Mucosa of descending colon (tissue), 3 donors: ENCODE measurements at regions not wholly inside any gene's neighbourhood (a gene's known extent, or its start where the extent isn't known, plus 50 kb on each side); places are given as distances from the start of the nearest gene placed in this dataset.

ENCODE experiments used
- ATAC-seq: fragments of 200-7000 bp; cut with Tn5 transposase; one replicate; pipeline ENCODE4 v1.9.1; 2020; ENCODE audit warnings: mild to moderate bottlenecking, moderate library complexity
- DNase-seq, 3 donors: peaks; one replicate each; pipeline ENCODE4 v3.0.0-alpha.2; 2020
- H3K36me3 ChIP-seq: fragments of 200-600 bp; one replicate; pipeline ENCODE4 v1.8.0; 2021; ENCODE audit warnings: low read depth, mild to moderate bottlenecking
- H3K4me1 ChIP-seq: fragments of 200-600 bp; one replicate; pipeline ENCODE4 v1.8.0; 2021; ENCODE audit warnings: low read depth, mild to moderate bottlenecking
- H3K4me3 ChIP-seq: fragments of 200-600 bp; one replicate; pipeline ENCODE4 v1.8.0; 2021; ENCODE audit warnings: mild to moderate bottlenecking
- H3K9me3 ChIP-seq: fragments of 200-600 bp; one replicate; pipeline ENCODE4 v1.8.0; 2021; ENCODE audit warnings: mild to moderate bottlenecking
- CTCF ChIP-seq: fragments of 200-600 bp; IDR thresholded peaks from one replicate; pipeline ENCODE4 v1.8.0; 2022; ENCODE audit warnings: antibody characterized with exemption, mild to moderate bottlenecking
- intact Hi-C, 2 donors: fragments of 100-400 bp; cut with DNase I in 1 of 2; cut with micrococcal nuclease in 1 of 2; formaldehyde crosslinking; loops; one replicate each; pipeline versions ENCODE4 v1.11.0 to v1.11.1; 2022; cut with DNase I, micrococcal nuclease
- donor health status: DM: no; HTN: no; CAD: no; lungs with moderate emphysema.
- donor health status: DM: no; HTN: no; CAD: no.
- donor health status: DM: no; HTN: yes; CAD: no.

GRCh38 chr5:142463904-142464303 is 139.1 kb upstream of the SPRY4 start:
- Histone ChIP-seq H3K9me3 (no peaks in the 10 kb centered on the region), H3K4me1 (no peaks in the 10 kb centered on the region), H3K4me3 (no peak overlapping the region), H3K36me3 (no peaks in the 10 kb centered on the region)
- TF ChIP-seq CTCF = no peak
- intact Hi-C loops = no loop called here
- DNase-seq (no peak), ATAC-seq (no peak)

- ATAC-seq (no peak), DNase-seq (no peak)
- intact Hi-C loops = no loop called here
- TF ChIP-seq CTCF = no peak
- Histone ChIP-seq H3K4me3 (no peak overlapping the region), H3K4me1 (no peaks in the 10 kb centered on the region), H3K36me3 (no peaks in the 10 kb centered on the region), H3K9me3 (no peaks in the 10 kb centered on the region)
These were observed 136.3 kb upstream of the SPRY4 start for GRCh38 chr5:142461028-142461590.

- DNase-seq (no peak), ATAC-seq (no peak)
- no peaks in the 10 kb centered on the region for H3K9me3 ChIP-seq
- H3K36me3 ChIP-seq = no peaks in the 10 kb centered on the region
- no peak for TF ChIP-seq CTCF
- H3K4me3 ChIP-seq = no peak overlapping the region
- no peaks in the 10 kb centered on the region for H3K4me1 ChIP-seq
- intact Hi-C loops = no loop called here
These were observed 134.4 kb upstream of the SPRY4 start for GRCh38 chr5:142459209-142459608.

GRCh38 chr5:142455856-142456255 is 131.0 kb upstream of the SPRY4 start:
- Histone ChIP-seq H3K4me1 (no peaks in the 10 kb centered on the region), H3K9me3 (no peaks in the 10 kb centered on the region), H3K36me3 (no peaks in the 10 kb centered on the region), H3K4me3 (no peak overlapping the region)
- intact Hi-C loops = no loop called here
- DNase-seq (no peak), ATAC-seq (no peak)
- no peak for TF ChIP-seq CTCF

GRCh38 chr5:142453932-142454331 is 129.1 kb upstream of the SPRY4 start:
- intact Hi-C loops = no loop called here
- Histone ChIP-seq H3K4me3 (no peak overlapping the region), H3K36me3 (no peaks in the 10 kb centered on the region), H3K4me1 (no peaks in the 10 kb centered on the region), H3K9me3 (no peaks in the 10 kb centered on the region)
- TF ChIP-seq CTCF = no peak
- DNase-seq = no peak
- no peak for ATAC-seq

GRCh38 chr5:142450419-142450818 is 125.6 kb upstream of the SPRY4 start:
- Histone ChIP-seq H3K4me3 (no peak overlapping the region), H3K4me1 (no peaks in the 10 kb centered on the region), H3K9me3 (no peaks in the 10 kb centered on the region), H3K36me3 (no peaks in the 10 kb centered on the region)
- DNase-seq (no peak), ATAC-seq (no peak)
- intact Hi-C loops = no loop called here
- TF ChIP-seq CTCF = no peak
